ENCODE measurements at regions not wholly inside any gene's neighbourhood (a gene's known extent, or its start where the extent isn't known, plus 50 kb on each side); places are given as distances from the start of the nearest gene placed in this dataset.

GRCh38 chr1:98107256-98107655, 186.4 kb upstream of the DPYD start:
- TF ChIP-seq ZFP36 (IDR thresholded peaks at IDR 0.05; ENCODE audit: borderline replicate concordance, partially characterized antibody) (no peak), CTCF (IDR thresholded peaks at IDR 0.05) (no peak), MAFK (IDR thresholded peaks at IDR 0.05; ENCODE audit: partially characterized antibody) (no peak), REST (IDR thresholded peaks at IDR 0.05) (no peak), EP300 (IDR thresholded peaks at IDR 0.05) (no peak), RARB (CRISPR knock-in tag; IDR thresholded peaks at IDR 0.05) (no peak), RAD21 (conservative IDR thresholded peaks at IDR 0.05 in 1 of 2, IDR thresholded peaks at IDR 0.05 in 1 of 2) (no peak)
